ENCODE measurements at regions not wholly inside any gene's neighbourhood (a gene's known extent, or its start where the extent isn't known, plus 50 kb on each side); places are given as distances from the start of the nearest gene placed in this dataset.

- TF ChIP-seq CTCF (IDR thresholded peaks at IDR 0.05) (no peak), POLR2A (IDR thresholded peaks at IDR 0.05) (no peak), POLR2AphosphoS5 (IDR thresholded peaks at IDR 0.05) (no peak), EP300 (IDR thresholded peaks at IDR 0.05) (no peak)
Measured at GRCh38 chr9:107559494-107560086, 70.0 kb upstream of the KLF4 start.
